ENCODE measurements at regions not wholly inside any gene's neighbourhood (a gene's known extent, or its start where the extent isn't known, plus 50 kb on each side); places are given as distances from the start of the nearest gene placed in this dataset.

DNA sequence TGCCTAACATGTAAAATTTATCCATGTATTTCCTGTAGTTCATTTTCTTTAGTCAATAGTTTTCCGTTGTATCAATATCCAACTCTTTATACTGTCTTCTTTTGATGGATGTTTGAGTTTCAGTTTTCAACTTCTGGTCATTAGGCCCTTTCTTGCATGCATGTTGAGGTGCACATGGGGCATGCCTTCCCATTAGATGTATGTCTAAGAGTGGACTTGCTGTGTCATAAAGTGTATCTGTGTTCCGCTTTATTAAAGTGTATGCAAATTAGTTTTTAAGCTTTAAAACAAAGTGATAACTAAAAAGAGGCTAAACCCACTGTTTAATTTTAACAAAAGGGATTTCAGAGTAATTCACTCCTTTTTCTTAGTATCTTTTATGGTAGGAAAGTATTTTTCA lies 441.1 kb downstream of the PCNX1 start:
- TF ChIP-seq, protein P1, sequence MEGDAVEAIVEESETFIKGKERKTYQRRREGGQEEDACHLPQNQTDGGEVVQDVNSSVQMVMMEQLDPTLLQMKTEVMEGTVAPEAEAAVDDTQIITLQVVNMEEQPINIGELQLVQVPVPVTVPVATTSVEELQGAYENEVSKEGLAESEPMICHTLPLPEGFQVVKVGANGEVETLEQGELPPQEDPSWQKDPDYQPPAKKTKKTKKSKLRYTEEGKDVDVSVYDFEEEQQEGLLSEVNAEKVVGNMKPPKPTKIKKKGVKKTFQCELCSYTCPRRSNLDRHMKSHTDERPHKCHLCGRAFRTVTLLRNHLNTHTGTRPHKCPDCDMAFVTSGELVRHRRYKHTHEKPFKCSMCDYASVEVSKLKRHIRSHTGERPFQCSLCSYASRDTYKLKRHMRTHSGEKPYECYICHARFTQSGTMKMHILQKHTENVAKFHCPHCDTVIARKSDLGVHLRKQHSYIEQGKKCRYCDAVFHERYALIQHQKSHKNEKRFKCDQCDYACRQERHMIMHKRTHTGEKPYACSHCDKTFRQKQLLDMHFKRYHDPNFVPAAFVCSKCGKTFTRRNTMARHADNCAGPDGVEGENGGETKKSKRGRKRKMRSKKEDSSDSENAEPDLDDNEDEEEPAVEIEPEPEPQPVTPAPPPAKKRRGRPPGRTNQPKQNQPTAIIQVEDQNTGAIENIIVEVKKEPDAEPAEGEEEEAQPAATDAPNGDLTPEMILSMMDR (IDR thresholded peaks at IDR 0.05): no peak
- H3K36me3 Mint-ChIP-seq (ENCODE audit: low read depth): peaks cover 22% of the 10 kb centered on the region
- H3K4me1 Mint-ChIP-seq (ENCODE audit: low read depth): peaks cover 41% of the 10 kb centered on the region
- Histone ChIP-seq H3K36me3 (ENCODE audit: insufficient read depth, low read length) (peaks cover 1% of the 10 kb centered on the region), H3K27me3 (ENCODE audit: control insufficient read depth in 1 of 2, insufficient read depth in 2 of 2, low read length in 2 of 2) (no peaks in the 10 kb centered on the region), H3K27ac (ENCODE audit: low read depth in 1 of 2, low read length in 2 of 2) (no peak overlapping the region), H3K4me1 (ENCODE audit: insufficient read depth, low read length) (no peaks in the 10 kb centered on the region), H3K9me3 (ENCODE audit: control insufficient read depth in 1 of 2, insufficient read depth in 1 of 2, low read length in 2 of 2) (no peaks in the 10 kb centered on the region), H3K4me3 (ENCODE audit: low read length) (no peak overlapping the region)
- no peaks in the 10 kb centered on the region for H3K27me3 Mint-ChIP-seq
- ChIA-PET CTCF (no interaction called here), POLR2A (no interaction called here)
- no peak overlapping the region for H3K4me3 Mint-ChIP-seq
- no peak for DNase-seq
- H3K27ac Mint-ChIP-seq: no peak overlapping the region
- H3K9me3 Mint-ChIP-seq: no peaks in the 10 kb centered on the region
- no peak for ATAC-seq (ENCODE audit: poor library complexity)
- intact Hi-C loops (cut with DNase I, micrococcal nuclease): no loop called here

DNA sequence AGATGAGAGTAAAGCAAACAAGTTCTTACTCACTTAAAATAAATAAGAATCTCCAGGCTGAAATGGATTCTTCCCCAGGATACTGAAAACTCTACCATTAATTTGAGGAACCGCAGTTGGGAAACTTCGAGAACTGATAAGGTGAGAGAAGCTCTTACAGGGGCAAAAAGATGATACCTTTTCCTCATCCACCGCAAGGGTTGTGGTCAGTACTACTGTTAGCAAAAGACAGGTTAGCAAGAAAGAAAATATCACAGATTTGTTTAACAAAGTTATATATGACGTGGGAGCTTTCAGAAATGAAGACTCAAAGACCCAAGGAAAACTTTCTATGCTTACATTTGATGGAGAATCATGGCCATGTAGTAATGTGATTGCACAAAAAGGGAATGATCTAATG lies 441.6 kb downstream of the PCNX1 start:
- intact Hi-C loops (cut with DNase I, micrococcal nuclease): no loop called here
- H3K36me3 Mint-ChIP-seq (ENCODE audit: low read depth): peaks cover 26% of the 10 kb centered on the region
- no peak overlapping the region for H3K4me3 ChIP-seq (ENCODE audit: low read length)

DNA sequence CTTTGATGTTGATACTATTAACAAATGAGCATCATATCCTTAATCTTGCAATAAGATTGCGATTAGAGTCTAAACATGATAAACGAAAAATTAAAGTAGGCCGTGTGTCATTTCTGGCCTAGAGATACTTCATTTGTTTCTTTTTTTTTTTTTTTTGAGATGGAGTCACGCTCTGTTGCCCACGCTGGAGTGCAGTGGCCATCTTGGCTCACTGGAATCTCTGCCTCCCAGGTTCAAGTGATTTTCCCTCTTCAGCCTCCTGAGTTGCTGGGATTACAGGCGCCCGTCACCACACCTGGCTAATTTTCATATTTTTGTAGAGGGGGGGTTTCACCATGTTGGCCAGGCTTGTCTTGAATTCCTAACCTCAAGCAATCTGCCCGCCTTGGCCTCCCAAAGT lies 446.9 kb downstream of the PCNX1 start:
- no peak overlapping the region for H3K27ac Mint-ChIP-seq
- TF ChIP-seq, protein P1 (IDR thresholded peaks at IDR 0.05): no peak
- no peak for ATAC-seq (ENCODE audit: poor library complexity)
- H3K4me3 ChIP-seq (ENCODE audit: low read length): no peak overlapping the region
- H3K4me3 Mint-ChIP-seq: no peak overlapping the region
- ChIA-PET CTCF (no interaction called here), POLR2A (interaction anchor here (0.6 kb wide), 1 partner anchor 9 kb away, joined by 3 read pairs; no protein-coding TSS in a partner anchor)
- no peaks in the 10 kb centered on the region for H3K27me3 Mint-ChIP-seq
- H3K9me3 Mint-ChIP-seq: no peaks in the 10 kb centered on the region
- H3K36me3 ChIP-seq (ENCODE audit: insufficient read depth, low read length): peaks cover 2% of the 10 kb centered on the region
- H3K27me3 ChIP-seq (ENCODE audit: control insufficient read depth in 1 of 2, insufficient read depth in 2 of 2, low read length in 2 of 2): no peaks in the 10 kb centered on the region
- H3K4me1 Mint-ChIP-seq (ENCODE audit: low read depth): peaks cover 29% of the 10 kb centered on the region
- no peaks in the 10 kb centered on the region for H3K4me1 ChIP-seq (ENCODE audit: insufficient read depth, low read length)
- DNase-seq: no peak
- no peak overlapping the region for H3K27ac ChIP-seq (ENCODE audit: low read depth in 1 of 2, low read length in 2 of 2)
- no peaks in the 10 kb centered on the region for H3K9me3 ChIP-seq (ENCODE audit: control insufficient read depth in 1 of 2, insufficient read depth in 1 of 2, low read length in 2 of 2)
- H3K36me3 Mint-ChIP-seq (ENCODE audit: low read depth): peaks cover 32% of the 10 kb centered on the region
- intact Hi-C loops (cut with DNase I, micrococcal nuclease): no loop called here

More for the DNA sequence above, 441.6 kb downstream of the PCNX1 start:
- H3K9me3 ChIP-seq (ENCODE audit: control insufficient read depth in 1 of 2, insufficient read depth in 1 of 2, low read length in 2 of 2): no peaks in the 10 kb centered on the region
- Mint-ChIP-seq H3K27ac (no peak overlapping the region), H3K9me3 (no peaks in the 10 kb centered on the region), H3K4me1 (ENCODE audit: low read depth) (peaks cover 41% of the 10 kb centered on the region), H3K27me3 (no peaks in the 10 kb centered on the region), H3K4me3 (no peak overlapping the region)
- ChIA-PET CTCF (no interaction called here), POLR2A (no interaction called here)
- no peak for DNase-seq
- no peaks in the 10 kb centered on the region for H3K4me1 ChIP-seq (ENCODE audit: insufficient read depth, low read length)
- TF ChIP-seq, protein P1 (IDR thresholded peaks at IDR 0.05): no peak
- no peak overlapping the region for H3K27ac ChIP-seq (ENCODE audit: low read depth in 1 of 2, low read length in 2 of 2)
- ATAC-seq (ENCODE audit: poor library complexity): no peak
- peaks cover 2% of the 10 kb centered on the region for H3K36me3 ChIP-seq (ENCODE audit: insufficient read depth, low read length)
- H3K27me3 ChIP-seq (ENCODE audit: control insufficient read depth in 1 of 2, insufficient read depth in 2 of 2, low read length in 2 of 2): no peaks in the 10 kb centered on the region
